GM21825 (cell line): ENCODE measurements at regions not wholly inside any gene's neighbourhood (a gene's known extent, or its start where the extent isn't known, plus 50 kb on each side); places are given as distances from the start of the nearest gene placed in this dataset.
"Not testable (repeated sequence)": the region's sequence is repeated elsewhere in the genome, so short reads cannot be mapped to it uniquely, and the experiment has no call there.

Experiments
- ATAC-seq: cut with Tn5 transposase; IDR thresholded peaks from one replicate; pipeline ENCODE4 v1.9.1; 2021; ENCODE audit warnings: mild to moderate bottlenecking, moderate library complexity; ENCODE audit not compliant: unreplicated experiment

DNA sequence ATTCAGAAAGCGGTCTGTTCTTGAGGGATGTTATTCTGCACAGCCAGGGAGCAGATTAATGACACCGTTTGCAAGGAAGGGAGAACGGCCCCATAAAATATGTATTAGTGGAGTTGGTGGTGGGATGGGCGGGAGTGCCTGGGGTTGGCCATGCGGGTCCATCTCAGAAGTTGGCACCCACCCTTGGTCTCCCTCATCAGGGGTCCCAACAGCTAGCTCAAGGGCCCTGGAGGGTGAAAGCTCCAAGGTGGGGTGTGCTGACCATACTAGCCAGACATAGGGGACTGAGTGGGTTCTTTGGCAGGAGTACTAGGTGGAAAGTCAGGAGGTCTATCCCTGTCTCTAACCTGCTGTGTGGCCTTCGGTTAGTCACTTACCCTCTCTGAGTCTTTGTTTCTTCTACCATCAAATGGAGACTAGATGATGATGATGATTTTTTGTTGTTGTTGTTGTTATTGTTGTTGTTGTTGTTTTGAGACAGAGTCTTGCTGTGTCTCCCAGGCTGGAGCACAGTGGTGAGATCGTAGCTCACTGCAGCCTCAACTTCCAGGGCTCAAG, 83.2 kb upstream of the BRD7 start:
- ATAC-seq = no peak

DNA sequence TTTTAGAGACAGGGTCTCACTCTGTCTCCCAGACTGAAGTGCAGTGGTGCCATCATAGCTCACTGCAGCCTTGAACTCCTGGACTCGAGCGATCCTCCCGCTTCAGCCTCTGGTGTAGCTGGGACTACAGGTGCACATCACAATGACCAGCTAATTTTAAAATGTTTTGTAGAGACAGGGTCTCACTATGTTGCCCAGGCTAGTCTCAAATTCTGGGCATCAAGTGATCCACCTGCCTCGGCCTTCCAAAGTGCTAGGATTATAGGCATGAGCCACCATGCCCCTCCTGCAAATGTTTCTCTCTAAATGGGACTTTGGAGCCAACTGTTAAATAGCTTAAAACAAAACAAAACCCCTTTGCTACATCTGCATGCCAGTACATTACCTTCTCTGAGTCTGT, 82.2 kb upstream of the BRD7 start:
- ATAC-seq = no peak

DNA sequence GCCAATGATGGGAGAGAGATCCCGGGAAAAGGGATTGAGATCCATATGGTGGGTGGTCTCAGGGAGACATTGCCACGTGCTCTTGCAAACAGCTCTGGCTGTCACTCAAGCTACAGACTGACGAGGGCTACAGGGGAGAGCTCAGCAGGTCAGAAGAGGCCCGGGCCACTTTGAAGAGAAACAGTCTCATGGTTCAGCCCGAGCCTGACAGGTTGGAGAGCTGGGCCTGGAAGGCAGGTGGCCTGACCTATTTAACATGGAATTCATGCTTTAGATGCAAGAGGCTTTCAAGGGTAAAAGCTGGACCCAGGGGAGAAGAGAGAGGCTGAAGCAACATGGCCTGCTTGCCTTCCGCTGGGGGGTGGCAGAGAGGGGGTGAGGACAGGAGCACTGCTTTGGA, 81.0 kb upstream of the BRD7 start:
- no peak for ATAC-seq

DNA sequence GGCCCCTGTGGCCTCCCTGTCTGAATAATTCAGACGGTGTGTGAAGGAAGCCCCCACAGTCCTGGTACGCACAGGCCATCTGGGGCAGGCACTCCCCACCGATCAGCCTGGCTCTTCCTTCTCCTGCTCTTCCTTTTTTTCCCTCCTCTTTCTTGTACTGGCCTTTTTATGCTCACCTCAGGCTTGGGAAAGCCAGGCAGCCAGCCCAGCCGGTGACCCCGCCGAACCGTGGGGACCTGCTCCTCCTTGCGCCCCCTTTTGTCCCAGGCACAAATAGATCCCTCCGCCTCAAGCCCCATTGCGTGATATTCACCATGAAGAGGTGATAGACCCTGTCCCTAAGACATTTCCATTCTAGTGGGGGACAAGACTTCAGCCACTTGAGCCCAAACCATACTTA, 80.2 kb upstream of the BRD7 start:
- ATAC-seq = no peak

DNA sequence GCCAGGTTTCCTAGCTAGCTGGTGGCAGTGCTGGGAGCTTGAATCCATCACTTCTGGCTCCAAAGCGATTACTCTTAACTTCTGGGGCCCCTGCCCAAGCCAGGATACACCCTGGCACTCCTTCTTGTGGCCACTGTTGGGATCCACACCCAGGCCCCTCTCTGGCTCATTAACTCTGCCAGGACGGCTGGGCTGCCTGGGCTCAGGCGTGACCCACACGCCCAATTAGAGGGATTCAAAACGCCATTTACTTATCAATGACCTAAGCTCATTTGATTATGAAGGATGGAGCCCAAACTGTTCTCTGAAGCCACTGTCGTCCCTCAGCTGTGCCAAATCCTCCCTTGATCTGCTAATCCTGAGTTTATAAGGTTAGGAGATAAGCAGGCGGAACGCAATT, 79.7 kb upstream of the BRD7 start:
- ATAC-seq = no peak

DNA sequence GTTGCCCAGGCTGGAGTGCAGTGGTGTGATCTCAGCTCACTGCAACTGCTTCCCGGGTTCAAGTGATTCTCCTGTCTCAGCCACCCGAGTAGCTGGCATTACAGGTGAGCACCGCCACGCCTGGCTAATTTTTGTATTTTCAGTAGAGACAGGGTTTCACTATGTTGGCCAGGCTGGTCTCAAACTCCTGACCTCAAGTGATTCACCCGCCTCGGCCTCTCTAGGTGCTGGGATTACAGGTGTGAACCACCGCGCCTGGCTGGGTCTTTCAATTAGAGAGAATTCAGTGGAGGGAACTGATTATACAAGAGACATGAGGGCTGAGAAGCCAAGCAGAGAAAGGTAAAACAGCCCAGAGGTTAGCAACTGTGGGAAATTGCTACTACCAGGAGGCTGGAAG, 78.6 kb upstream of the BRD7 start:
- ATAC-seq = not testable (repeated sequence)

DNA sequence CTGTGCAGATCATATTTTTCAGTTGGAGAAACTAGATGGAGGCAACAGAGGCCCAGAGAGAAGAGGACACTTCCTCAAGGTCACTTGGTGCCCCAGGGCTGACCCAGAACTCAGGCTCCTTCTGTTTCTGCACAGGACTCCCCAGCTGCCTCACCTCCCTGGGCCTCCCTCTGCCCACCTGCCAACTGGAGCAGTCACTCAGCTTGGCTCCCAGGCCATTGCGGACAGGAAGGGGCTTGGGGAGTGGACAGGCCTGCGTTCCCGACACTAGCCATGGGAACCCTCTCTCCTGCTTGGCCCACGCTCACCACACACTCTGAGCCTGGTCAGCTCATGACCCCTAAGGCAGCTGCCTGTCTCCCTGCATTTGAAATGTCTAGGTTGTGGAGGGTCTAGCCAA, 78.1 kb upstream of the BRD7 start:
- no peak for ATAC-seq

DNA sequence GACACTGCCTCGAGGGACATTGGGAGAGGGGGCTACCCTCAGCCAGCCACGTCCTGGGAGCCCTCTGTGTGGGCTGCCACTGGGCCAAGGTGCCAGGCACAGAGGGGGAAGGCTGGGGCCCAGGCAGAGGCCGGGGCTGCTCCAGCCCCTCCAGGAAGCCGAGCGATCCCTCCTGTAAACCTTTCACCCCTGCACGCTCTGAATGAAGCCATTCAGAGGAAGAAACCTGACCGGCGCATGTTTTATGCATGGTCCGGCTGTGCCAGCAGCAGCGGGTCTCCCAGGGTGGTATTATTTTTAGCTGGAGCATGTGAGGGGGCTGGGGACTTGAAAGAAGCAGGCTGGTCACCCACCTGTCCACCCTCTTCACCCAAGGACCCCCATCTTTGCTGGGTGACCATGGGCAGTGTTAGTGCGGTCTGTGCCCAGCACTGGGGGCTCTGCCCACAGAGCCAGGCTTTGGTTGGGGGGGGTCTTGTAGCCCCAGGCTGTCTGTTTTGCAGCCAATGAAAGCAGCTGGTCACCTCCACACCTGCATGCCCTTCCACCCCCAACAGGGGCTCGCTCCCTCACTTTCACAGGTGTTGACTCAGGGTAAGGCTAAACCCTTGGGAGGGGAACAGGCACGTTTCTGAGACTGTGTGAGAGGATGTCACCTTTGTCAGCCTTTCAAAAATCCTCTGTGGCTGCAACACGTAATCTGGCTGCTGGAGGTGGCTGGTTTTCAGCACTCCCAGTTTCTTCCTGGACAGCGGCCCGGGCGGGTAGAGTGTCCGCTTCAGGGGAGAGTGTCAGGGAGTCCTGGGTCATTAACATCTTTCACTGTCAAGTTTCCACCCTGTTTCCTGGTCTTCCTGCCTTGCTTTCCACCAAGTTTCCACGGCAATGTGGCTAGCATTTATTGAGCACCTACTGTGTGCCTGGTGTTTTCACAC, 77.1 kb upstream of the BRD7 start:
- no peak for ATAC-seq

DNA sequence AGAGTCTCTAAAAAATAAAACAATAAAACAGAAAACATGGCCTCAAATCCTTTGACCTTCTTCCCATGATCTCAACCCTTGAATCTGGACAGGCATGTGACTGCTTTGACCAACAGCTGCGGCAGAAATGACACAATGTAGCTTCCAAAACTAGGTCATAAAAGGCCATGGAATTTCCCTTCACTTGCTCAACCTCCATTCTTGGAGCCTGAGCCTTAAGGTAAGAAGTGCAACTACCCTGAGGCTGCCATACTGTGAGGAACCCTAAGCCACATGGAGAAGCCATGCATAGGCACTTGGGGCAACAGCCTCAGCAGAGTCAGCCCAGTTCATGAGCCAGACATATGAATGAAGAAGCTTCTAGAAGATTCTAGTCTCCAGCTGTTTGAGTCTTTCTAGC, 75.7 kb upstream of the BRD7 start:
- ATAC-seq = no peak

DNA sequence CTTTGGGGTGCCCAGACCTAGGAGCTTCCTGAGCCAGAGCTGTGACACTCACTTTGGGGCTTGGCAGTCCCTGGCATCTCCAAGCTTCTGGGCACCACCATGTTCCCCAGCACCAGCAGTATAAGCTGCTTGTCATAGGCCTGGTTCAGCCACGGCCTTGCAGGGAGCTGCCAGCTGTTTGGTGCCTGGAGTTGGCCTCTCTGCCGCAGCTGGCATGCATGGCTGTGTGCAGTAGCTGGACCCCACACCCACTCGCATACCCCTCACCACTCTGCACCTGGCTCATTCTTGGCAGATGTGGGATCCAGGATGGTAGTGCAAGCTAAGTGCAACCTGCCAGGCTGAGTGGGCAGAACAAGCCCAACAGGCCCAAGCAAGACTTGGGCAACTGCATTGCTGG, 73.4 kb upstream of the BRD7 start:
- no peak for ATAC-seq

DNA sequence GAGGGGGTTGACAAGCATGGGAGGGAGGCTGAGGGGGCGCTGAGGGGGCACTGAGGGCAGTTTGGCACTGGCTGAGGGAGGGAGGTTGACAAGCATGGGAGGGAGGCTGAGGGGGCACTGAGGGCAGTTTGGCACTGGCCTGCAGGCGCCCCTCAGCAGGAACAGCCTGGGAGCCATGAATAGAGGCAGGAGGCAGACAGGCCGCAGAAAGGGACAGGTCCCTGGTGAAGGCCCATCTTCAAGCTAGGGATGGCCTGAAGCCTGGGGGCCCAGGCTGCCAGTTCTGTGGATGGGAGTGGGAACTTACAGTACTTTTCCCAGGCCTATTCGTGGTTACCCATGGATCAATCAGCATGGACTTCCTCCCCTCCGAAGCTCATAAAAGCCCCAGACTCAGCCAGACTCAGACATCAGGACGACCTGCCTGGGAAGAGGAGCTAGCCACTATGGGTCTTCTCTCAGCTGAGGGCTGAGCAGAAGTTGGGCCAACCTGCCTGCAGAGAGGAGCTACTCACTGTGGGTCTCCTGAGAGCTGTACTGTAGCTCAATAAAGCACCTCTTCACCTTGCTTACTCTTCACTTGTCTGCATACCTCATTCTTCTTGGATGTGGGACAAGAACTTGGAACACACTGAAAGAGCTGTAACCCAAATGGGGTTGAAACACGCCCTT, 72.8 kb upstream of the BRD7 start:
- no peak for ATAC-seq

DNA sequence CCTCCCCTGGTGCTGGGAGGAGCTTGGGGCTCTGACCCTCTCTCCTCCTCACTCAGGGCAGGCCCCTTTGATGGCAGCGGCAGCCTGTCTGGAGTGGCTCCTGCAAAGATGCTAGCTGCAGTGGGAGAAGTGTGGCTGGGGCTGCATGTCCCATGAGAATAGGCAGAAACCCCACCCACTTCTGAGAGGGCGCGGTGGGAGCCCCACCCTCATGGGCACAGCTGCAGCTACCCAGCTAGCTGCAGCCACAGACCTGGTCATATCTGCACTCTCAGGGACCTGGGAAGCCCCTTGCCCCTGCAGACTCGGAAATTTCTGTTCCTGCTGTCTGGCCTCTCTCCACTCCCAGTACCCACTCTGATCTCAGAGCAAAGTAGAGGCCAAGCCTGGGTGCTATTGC, 72.2 kb upstream of the BRD7 start:
- ATAC-seq = no peak

DNA sequence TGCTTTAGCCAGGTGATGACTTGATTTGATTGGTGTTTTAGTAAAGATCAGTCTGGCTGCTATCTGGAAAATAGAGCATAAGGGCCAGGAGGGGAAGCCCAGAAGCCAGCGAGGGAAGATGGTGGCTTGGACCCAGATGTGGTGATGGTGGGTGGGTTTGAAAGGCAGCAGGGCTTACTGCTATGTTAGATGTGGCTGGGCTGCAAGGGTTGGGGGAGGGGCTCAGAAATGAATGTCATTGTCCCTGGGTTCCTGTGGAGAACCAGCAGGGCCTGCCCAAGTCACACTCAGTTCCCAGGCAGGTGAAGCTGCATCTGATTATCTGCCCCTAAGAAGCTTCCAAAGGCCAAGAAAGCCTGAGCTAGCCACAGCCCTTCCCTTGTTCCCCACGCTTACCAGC, 71.7 kb upstream of the BRD7 start:
- no peak for ATAC-seq

DNA sequence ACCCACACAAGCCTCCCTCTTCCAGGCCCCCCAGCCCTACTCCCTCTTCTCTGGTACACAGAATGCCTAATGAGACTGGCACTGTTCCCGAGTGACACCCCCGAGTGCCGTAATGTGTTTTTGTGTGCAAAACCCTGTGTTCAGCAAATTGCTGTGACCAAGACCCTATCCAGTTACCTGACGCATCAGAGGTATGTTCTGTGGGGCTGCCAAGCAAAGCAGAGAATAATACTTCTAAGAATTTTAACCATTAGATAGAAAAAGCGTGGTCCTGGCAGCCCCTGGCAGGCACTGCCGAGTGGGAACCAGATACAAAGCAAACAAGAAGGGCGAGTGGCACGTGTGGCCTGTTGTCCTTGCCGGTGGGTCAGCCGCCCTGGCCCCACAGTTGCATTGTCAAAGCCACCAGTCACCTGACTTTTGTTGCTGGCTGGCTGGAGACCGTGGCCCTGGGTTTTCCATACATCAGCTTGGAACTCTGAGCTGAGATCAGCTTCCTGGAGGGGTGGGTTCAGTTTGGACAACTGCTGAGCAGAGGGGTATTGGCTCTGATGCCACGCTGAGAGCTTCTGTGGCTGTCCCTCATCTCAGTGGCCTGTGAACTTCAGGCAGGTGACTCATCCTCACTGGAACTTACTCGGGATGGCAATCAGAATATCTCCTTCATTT, 69.1 kb upstream of the BRD7 start:
- ATAC-seq = no peak

DNA sequence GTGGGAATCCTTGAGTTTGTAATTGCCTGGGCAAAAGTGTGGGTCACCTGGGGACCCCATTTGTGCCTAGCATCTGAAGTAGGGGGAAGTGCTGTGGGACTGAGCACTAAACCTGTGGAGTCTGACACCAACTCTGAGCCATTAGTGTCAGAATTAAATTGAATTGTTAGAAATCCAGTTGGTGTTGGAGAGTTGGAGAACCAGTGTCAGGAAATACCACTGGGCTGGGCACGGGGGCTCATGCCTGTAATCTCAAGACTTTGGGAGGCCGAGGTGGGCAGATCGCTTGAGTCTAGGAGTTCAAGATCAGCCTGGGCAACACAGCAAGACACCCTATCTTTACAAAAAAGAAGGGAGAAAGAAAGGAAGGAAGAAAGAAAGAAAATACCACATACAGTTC, 67.5 kb upstream of the BRD7 start:
- ATAC-seq = no peak

DNA sequence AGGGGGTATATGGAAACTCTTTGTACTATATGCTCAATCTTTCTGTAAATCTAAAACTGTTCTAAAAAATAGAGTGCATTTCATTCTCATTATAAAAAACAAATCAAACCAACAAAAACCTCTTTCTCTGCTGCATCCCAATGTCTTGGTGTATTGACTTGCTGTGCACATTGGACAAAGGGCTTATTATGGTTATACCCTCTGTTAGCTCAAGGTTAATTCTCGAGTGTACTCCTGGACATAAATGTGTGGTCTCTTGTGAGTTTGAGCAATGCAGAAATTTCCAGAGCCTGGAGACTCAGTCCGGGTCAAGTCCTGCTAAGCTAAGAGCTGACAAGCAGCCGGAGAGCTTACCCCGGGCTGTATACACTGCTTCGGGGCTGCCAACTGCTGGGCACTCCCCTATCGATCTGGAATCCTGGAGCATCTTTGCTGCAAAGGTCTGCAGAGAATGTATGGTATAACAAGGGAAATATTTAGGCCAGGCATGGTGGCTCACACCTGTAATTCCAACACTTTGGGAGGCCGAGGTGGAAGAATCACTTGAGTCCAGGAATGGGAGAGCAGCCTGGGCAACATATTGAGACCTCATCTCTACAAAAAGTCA, 66.2 kb upstream of the BRD7 start:
- no peak for ATAC-seq

DNA sequence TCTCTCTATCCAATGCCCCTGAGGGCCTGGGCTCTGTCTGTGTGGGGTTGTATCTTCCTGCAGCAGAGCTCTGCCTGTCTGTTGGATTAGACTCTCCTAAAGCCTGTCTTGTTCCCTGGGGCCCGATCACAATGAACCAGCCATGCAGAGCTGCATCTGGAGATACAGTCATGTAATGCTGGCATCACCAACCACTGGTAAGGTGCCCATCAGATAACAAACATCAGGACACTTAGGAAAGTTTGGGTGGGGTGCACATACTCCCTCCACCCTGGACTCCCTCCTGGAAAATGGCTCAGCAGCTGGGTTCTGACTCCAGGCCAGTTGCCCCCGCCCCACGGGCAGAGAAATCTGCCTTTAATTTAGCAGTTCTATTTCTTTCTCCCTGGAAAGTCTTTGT, 61.3 kb upstream of the BRD7 start:
- ATAC-seq = no peak

DNA sequence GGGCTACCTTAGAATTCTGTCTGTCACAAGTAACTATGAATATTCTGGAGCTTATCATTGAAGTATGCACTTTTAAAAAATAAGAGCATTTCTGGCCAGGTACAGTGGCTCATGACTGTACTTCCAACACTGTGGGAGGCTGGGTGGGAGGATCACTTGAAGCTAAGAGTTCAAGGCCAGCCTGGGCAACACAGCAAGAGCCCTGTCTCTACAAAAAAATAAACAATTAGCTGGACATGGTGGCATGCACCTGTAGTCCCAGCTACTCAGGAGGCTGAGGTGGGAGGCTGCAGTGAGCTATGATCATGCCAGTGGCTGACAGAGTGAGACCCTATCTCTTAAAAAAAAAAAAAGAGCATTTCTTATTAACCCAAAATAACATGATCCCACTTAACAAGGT, 60.0 kb upstream of the BRD7 start:
- no peak for ATAC-seq

DNA sequence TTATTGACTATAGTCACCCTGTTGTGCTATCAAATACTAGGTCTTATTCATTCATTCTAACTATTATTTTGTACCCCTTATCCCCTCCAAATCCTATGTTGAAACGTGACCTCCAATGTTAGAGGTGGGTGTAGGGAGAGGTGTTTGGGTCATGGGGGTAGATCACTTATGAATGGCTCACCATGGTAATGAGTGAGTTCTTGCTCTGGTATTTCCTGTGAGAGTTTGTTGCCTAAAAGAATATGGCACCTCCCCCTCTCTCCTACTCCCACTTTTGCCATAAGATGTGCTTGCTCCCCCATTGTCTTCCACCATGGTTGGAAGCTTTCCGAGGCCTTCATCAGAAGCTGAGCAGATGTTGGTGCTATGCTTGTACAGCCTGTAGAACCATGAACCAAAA, 59.3 kb upstream of the BRD7 start:
- ATAC-seq = no peak

DNA sequence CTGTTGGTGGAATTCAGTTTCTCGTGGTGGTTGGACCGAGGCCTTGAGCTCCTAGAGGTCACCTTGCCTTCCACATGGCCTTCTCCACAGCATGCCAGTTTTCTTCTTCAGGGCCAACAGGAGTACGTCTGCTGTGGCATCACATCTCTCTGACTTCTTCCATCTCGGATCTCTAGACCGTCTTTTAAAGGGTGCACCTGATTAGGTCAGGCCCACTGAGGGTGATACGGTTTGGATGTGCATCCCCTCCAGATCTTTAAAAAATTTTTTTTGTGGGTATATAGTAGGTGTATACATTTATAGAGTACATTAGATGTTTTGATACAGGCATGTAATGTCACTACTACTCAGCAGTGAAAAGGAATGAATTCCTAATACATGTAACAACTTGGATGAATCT, 58.3 kb upstream of the BRD7 start:
- ATAC-seq = no peak

DNA sequence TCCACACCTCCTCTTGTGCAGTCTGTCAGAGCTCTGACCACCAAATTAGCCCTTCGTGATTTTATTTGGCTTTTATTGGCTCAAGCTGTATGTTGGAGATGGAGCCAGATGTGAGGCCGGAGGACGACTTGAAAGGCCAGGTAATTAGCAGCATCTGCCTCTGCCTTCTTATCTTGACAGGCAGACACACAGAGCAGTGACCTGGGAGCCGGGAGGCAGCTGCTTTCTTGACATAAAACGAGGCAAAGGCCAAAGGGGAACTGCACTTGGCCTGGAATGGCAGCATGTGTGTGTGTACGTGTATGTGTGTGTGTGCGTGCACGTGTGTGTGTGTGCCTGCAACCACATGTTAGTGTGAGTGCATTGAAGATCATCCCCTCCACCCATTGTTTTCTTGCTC, 56.9 kb upstream of the BRD7 start:
- ATAC-seq = no peak
